ENCODE measurements at regions not wholly inside any gene's neighbourhood (a gene's known extent, or its start where the extent isn't known, plus 50 kb on each side); places are given as distances from the start of the nearest gene placed in this dataset.

DNA sequence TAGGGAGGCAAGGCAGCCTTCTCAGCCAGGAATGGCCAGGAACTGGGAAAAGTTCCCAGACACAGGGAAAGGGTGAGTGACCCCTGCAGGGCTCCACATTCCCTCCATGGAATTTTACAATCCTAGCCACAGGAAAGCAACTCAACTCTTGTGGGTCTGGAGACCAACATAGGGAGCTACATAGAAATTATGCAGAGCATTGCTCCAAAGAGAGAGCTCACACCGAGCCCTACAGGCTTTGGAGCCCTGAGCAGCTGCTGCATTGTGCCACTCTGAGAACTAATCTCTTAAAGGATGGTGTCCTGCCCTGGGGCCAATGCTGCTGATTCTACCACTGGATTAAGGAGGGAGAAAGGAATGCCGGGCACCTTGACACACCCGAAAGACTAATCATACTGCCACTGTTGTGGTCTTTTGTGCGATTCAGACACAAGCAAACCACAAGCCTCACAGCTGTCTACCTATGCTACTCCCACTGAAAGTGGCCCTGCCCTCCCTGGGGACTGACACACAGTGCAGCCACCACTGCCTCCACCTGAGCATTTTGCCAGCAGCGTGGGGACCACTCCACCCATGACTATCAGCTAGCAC lies 1089.8 kb upstream of the NUDT12 start:
- ATAC-seq, result no peak
- TF ChIP-seq, protein P1, sequence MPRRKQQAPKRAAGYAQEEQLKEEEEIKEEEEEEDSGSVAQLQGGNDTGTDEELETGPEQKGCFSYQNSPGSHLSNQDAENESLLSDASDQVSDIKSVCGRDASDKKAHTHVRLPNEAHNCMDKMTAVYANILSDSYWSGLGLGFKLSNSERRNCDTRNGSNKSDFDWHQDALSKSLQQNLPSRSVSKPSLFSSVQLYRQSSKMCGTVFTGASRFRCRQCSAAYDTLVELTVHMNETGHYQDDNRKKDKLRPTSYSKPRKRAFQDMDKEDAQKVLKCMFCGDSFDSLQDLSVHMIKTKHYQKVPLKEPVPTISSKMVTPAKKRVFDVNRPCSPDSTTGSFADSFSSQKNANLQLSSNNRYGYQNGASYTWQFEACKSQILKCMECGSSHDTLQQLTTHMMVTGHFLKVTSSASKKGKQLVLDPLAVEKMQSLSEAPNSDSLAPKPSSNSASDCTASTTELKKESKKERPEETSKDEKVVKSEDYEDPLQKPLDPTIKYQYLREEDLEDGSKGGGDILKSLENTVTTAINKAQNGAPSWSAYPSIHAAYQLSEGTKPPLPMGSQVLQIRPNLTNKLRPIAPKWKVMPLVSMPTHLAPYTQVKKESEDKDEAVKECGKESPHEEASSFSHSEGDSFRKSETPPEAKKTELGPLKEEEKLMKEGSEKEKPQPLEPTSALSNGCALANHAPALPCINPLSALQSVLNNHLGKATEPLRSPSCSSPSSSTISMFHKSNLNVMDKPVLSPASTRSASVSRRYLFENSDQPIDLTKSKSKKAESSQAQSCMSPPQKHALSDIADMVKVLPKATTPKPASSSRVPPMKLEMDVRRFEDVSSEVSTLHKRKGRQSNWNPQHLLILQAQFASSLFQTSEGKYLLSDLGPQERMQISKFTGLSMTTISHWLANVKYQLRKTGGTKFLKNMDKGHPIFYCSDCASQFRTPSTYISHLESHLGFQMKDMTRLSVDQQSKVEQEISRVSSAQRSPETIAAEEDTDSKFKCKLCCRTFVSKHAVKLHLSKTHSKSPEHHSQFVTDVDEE (CRISPR knock-in tag; IDR thresholded peaks at IDR 0.05), result no peak
- TF ChIP-seq, protein P2, sequence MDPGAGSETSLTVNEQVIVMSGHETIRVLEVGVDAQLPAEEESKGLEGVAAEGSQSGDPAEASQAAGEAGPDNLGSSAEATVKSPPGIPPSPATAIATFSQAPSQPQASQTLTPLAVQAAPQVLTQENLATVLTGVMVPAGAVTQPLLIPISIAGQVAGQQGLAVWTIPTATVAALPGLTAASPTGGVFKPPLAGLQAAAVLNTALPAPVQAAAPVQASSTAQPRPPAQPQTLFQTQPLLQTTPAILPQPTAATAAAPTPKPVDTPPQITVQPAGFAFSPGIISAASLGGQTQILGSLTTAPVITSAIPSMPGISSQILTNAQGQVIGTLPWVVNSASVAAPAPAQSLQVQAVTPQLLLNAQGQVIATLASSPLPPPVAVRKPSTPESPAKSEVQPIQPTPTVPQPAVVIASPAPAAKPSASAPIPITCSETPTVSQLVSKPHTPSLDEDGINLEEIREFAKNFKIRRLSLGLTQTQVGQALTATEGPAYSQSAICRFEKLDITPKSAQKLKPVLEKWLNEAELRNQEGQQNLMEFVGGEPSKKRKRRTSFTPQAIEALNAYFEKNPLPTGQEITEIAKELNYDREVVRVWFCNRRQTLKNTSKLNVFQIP (CRISPR knock-in tag; IDR thresholded peaks at IDR 0.05; ENCODE audit: borderline replicate concordance, low read depth), result no peak

DNA sequence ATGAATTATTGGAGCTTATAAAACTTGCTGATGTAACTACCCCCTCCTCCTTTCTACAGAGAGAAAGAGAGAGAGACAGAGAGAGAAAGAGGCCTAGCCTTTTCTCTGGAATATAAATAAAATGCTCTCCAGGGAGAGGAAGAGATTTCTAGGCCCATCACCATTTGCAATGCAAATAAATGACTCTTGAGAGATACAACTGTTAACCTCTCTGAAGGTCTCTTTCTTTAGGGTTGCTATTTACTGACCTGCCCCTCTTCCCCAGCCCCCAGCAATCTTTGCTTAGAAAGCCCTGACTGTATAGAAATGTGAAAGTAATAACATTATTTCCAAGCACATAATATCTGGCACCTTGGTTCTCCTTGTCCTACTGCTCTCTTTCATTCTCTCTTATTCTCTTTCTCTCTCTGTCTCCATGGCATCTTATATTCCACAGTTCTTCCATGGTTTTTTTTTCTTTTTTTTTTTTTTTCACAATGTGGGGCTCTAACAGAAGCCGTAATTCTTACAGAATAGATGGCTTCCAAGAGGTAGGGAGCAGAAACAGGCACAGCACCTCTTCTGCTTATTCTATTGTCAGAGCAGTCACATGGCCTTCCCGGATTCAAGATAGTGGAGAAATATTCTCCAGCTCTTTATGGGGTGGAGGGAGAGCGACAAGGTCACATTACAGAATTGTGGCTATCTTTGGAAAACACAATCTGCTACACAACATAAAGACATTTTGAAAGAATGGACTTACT lies 1087.9 kb upstream of the NUDT12 start:
- TF ChIP-seq ZC3H10 (CRISPR knock-in tag; IDR thresholded peaks at IDR 0.05), result no peak
- TF ChIP-seq TOX (CRISPR knock-in tag; IDR thresholded peaks at IDR 0.05; ENCODE audit: borderline replicate concordance), result no peak
- TF ChIP-seq ZNF565 (CRISPR knock-in tag; conservative IDR thresholded peaks at IDR 0.05; ENCODE audit: low read depth), result no peak
- TF ChIP-seq ARNTL (CRISPR knock-in tag; IDR thresholded peaks at IDR 0.05; ENCODE audit: borderline replicate concordance, low read depth), result no peak
- TF ChIP-seq CSDC2 (CRISPR knock-in tag; IDR thresholded peaks at IDR 0.05), result no peak
- TF ChIP-seq ZFP3 (CRISPR knock-in tag; IDR thresholded peaks at IDR 0.05), result no peak
- TF ChIP-seq, protein P3, sequence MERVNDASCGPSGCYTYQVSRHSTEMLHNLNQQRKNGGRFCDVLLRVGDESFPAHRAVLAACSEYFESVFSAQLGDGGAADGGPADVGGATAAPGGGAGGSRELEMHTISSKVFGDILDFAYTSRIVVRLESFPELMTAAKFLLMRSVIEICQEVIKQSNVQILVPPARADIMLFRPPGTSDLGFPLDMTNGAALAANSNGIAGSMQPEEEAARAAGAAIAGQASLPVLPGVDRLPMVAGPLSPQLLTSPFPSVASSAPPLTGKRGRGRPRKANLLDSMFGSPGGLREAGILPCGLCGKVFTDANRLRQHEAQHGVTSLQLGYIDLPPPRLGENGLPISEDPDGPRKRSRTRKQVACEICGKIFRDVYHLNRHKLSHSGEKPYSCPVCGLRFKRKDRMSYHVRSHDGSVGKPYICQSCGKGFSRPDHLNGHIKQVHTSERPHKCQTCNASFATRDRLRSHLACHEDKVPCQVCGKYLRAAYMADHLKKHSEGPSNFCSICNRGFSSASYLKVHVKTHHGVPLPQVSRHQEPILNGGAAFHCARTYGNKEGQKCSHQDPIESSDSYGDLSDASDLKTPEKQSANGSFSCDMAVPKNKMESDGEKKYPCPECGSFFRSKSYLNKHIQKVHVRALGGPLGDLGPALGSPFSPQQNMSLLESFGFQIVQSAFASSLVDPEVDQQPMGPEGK (CRISPR knock-in tag; IDR thresholded peaks at IDR 0.05; ENCODE audit: borderline replicate concordance), result no peak
- TF ChIP-seq ZNF70 (CRISPR knock-in tag; IDR thresholded peaks at IDR 0.05), result no peak
- no peak for TF ChIP-seq RARB (CRISPR knock-in tag; IDR thresholded peaks at IDR 0.05)
- TF ChIP-seq BACH2 (CRISPR knock-in tag; IDR thresholded peaks at IDR 0.05; ENCODE audit: borderline replicate concordance), result no peak
- no peak for ATAC-seq

DNA sequence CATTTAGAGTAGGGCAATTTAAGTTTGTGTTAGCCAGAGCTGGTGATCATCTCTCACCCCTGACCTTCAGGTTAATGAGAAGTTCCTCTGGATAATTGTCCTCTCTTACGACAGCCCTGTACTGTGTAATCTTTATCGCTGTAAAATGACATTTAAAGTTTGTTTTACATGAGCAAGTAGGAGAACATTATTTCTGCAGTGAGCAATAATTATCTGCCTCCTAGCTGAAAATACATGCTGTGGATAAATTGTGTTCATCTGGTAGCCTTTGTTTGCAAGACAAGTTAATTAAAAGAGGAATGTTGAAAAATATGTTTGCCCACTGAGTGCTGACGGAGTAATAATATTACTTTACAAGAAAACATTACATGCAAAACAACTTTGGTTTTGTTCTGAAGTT lies 1083.8 kb upstream of the NUDT12 start:
- no peak for ATAC-seq
- TF ChIP-seq ZC3H10 (CRISPR knock-in tag; IDR thresholded peaks at IDR 0.05) (no peak), ZFP30 (CRISPR knock-in tag; IDR thresholded peaks at IDR 0.05) (no peak), BACH2 (CRISPR knock-in tag; IDR thresholded peaks at IDR 0.05; ENCODE audit: borderline replicate concordance) (no peak), TCF4 (CRISPR knock-in tag; IDR thresholded peaks at IDR 0.05; ENCODE audit: borderline replicate concordance) (no peak), PPARA (CRISPR knock-in tag; IDR thresholded peaks at IDR 0.05; ENCODE audit: borderline replicate concordance) (no peak), ESRRG (CRISPR knock-in tag; IDR thresholded peaks at IDR 0.05) (no peak), SNAI2 (CRISPR knock-in tag; IDR thresholded peaks at IDR 0.05) (no peak), RARB (CRISPR knock-in tag; IDR thresholded peaks at IDR 0.05) (no peak), ZNF565 (CRISPR knock-in tag; conservative IDR thresholded peaks at IDR 0.05; ENCODE audit: low read depth) (no peak), ARNTL (CRISPR knock-in tag; IDR thresholded peaks at IDR 0.05; ENCODE audit: borderline replicate concordance, low read depth) (no peak), ZNF70 (CRISPR knock-in tag; IDR thresholded peaks at IDR 0.05) (no peak)
- TF ChIP-seq, protein P2 (CRISPR knock-in tag; IDR thresholded peaks at IDR 0.05; ENCODE audit: borderline replicate concordance, low read depth), result no peak
- TF ChIP-seq, protein P4, sequence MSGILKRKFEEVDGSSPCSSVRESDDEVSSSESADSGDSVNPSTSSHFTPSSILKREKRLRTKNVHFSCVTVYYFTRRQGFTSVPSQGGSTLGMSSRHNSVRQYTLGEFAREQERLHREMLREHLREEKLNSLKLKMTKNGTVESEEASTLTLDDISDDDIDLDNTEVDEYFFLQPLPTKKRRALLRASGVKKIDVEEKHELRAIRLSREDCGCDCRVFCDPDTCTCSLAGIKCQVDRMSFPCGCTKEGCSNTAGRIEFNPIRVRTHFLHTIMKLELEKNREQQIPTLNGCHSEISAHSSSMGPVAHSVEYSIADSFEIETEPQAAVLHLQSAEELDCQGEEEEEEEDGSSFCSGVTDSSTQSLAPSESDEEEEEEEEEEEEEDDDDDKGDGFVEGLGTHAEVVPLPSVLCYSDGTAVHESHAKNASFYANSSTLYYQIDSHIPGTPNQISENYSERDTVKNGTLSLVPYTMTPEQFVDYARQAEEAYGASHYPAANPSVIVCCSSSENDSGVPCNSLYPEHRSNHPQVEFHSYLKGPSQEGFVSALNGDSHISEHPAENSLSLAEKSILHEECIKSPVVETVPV (CRISPR knock-in tag; IDR thresholded peaks at IDR 0.05), result no peak
- TF ChIP-seq, protein P5, sequence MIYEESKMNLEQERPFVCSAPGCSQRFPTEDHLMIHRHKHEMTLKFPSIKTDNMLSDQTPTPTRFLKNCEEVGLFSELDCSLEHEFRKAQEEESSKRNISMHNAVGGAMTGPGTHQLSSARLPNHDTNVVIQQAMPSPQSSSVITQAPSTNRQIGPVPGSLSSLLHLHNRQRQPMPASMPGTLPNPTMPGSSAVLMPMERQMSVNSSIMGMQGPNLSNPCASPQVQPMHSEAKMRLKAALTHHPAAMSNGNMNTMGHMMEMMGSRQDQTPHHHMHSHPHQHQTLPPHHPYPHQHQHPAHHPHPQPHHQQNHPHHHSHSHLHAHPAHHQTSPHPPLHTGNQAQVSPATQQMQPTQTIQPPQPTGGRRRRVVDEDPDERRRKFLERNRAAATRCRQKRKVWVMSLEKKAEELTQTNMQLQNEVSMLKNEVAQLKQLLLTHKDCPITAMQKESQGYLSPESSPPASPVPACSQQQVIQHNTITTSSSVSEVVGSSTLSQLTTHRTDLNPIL (CRISPR knock-in tag; IDR thresholded peaks at IDR 0.05; ENCODE audit: low read depth), result no peak
- TF ChIP-seq, protein P1 (CRISPR knock-in tag; IDR thresholded peaks at IDR 0.05), result no peak
- TF ChIP-seq, protein P3 (CRISPR knock-in tag; IDR thresholded peaks at IDR 0.05; ENCODE audit: borderline replicate concordance), result no peak
